ENCODE measurements at regions not wholly inside any gene's neighbourhood (a gene's known extent, or its start where the extent isn't known, plus 50 kb on each side); places are given as distances from the start of the nearest gene placed in this dataset.

DNA sequence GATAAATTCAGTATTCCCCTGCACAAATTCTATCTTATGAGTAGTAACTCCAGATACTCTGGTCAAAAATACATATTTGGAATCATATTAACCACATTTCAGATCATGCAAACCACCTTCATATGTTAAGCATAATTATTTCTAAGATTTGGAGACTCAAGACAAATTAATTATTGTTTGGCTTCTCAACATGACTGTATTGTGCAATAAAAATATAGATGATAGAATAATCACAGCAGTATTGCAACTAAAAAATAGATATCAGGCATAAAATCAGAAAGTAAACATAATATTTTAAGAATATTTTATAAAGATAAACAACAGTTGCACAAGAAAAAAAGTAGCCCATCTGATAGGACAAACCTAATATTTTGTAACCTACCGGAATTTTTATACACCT lies 1767.6 kb upstream of the NUDT12 start:
- ChIA-PET CTCF (no interaction called here), POLR2A (no interaction called here)
- no peak for TF ChIP-seq FEZF1 (tag by site-specific recombination; IDR thresholded peaks at IDR 0.05)
- no peak for TF ChIP-seq ZNF391 (tag by site-specific recombination; IDR thresholded peaks at IDR 0.05; ENCODE audit: borderline replicate concordance, low read depth)
- no peak for TF ChIP-seq ZNF629 (tag by site-specific recombination; IDR thresholded peaks at IDR 0.05)
- no peak for TF ChIP-seq ZNF433 (tag by site-specific recombination; IDR thresholded peaks at IDR 0.05; ENCODE audit: low read depth)
- TF ChIP-seq MZF1 (tag by site-specific recombination; IDR thresholded peaks at IDR 0.05; ENCODE audit: borderline replicate concordance) = no peak
- no peak for TF ChIP-seq OVOL3 (tag by site-specific recombination; IDR thresholded peaks at IDR 0.05)
- no peak for TF ChIP-seq IKZF3 (tag by site-specific recombination; IDR thresholded peaks at IDR 0.05)
- no peak for TF ChIP-seq ZNF112 (tag by site-specific recombination; IDR thresholded peaks at IDR 0.05)
- TF ChIP-seq, protein P1, sequence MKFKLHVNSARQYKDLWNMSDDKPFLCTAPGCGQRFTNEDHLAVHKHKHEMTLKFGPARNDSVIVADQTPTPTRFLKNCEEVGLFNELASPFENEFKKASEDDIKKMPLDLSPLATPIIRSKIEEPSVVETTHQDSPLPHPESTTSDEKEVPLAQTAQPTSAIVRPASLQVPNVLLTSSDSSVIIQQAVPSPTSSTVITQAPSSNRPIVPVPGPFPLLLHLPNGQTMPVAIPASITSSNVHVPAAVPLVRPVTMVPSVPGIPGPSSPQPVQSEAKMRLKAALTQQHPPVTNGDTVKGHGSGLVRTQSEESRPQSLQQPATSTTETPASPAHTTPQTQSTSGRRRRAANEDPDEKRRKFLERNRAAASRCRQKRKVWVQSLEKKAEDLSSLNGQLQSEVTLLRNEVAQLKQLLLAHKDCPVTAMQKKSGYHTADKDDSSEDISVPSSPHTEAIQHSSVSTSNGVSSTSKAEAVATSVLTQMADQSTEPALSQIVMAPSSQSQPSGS (tag by site-specific recombination; IDR thresholded peaks at IDR 0.05; ENCODE audit: low read depth) = no peak
- TF ChIP-seq ZNF416 (tag by site-specific recombination; IDR thresholded peaks at IDR 0.05) = no peak
- TF ChIP-seq, protein P2, sequence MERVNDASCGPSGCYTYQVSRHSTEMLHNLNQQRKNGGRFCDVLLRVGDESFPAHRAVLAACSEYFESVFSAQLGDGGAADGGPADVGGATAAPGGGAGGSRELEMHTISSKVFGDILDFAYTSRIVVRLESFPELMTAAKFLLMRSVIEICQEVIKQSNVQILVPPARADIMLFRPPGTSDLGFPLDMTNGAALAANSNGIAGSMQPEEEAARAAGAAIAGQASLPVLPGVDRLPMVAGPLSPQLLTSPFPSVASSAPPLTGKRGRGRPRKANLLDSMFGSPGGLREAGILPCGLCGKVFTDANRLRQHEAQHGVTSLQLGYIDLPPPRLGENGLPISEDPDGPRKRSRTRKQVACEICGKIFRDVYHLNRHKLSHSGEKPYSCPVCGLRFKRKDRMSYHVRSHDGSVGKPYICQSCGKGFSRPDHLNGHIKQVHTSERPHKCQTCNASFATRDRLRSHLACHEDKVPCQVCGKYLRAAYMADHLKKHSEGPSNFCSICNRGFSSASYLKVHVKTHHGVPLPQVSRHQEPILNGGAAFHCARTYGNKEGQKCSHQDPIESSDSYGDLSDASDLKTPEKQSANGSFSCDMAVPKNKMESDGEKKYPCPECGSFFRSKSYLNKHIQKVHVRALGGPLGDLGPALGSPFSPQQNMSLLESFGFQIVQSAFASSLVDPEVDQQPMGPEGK (tag by site-specific recombination; IDR thresholded peaks at IDR 0.05) = no peak
- no peak for TF ChIP-seq ZBTB10 (tag by site-specific recombination; IDR thresholded peaks at IDR 0.05)
- TF ChIP-seq, protein P3, sequence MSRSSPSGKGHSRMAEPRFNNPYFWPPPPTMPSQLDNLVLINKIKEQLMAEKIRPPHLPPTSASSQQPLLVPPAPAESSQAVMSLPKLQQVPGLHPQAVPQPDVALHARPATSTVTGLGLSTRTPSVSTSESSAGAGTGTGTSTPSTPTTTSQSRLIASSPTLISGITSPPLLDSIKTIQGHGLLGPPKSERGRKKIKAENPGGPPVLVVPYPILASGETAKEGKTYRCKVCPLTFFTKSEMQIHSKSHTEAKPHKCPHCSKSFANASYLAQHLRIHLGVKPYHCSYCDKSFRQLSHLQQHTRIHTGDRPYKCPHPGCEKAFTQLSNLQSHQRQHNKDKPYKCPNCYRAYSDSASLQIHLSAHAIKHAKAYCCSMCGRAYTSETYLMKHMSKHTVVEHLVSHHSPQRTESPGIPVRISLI (tag by site-specific recombination; IDR thresholded peaks at IDR 0.05) = no peak
- TF ChIP-seq ZNF544 (tag by site-specific recombination; IDR thresholded peaks at IDR 0.05) = no peak
- no peak for TF ChIP-seq ZNF19 (tag by site-specific recombination; IDR thresholded peaks at IDR 0.05; ENCODE audit: low read depth)
- no peak for TF ChIP-seq ZNF707 (tag by site-specific recombination; IDR thresholded peaks at IDR 0.05)
- Histone ChIP-seq H3K36me3 (ENCODE audit: control insufficient read depth in 2 of 2, insufficient read depth in 1 of 2, low read length in 2 of 2) (no peaks in the 10 kb centered on the region), H3K4me1 (ENCODE audit: control insufficient read depth, insufficient read depth, low read length) (no peaks in the 10 kb centered on the region), H3K4me3 (ENCODE audit: low read depth, low read length) (no peak overlapping the region), H3K9me3 (ENCODE audit: control insufficient read depth, insufficient read depth, low read depth, low read length) (no peaks in the 10 kb centered on the region), H3K27ac (ENCODE audit: extremely low read depth, low read depth, low read length) (no peak overlapping the region)

GRCh38 chr5:105304859-105305258 lies 1742.3 kb upstream of the NUDT12 start:
- H3K27ac ChIP-seq (ENCODE audit: extremely low read depth, low read depth, low read length) = no peak overlapping the region
- H3K9me3 ChIP-seq (ENCODE audit: control insufficient read depth, insufficient read depth, low read depth, low read length) = no peaks in the 10 kb centered on the region
- H3K4me3 ChIP-seq (ENCODE audit: low read depth, low read length) = no peak overlapping the region
- no peaks in the 10 kb centered on the region for H3K4me1 ChIP-seq (ENCODE audit: control insufficient read depth, insufficient read depth, low read length)
- POLR2A ChIA-PET = no interaction called here
- H3K36me3 ChIP-seq (ENCODE audit: control insufficient read depth in 2 of 2, insufficient read depth in 1 of 2, low read length in 2 of 2) = no peaks in the 10 kb centered on the region
- CTCF ChIA-PET = interaction anchor here (0.6 kb wide), 1 partner anchor 1715 kb away, joined by 4 read pairs; no protein-coding TSS in a partner anchor
- TF ChIP-seq HOXD13 (CRISPR knock-in tag; IDR thresholded peaks at IDR 0.05; ENCODE audit: borderline replicate concordance) (no peak), ZXDB (tag by site-specific recombination; IDR thresholded peaks at IDR 0.05) (no peak), ZNF274 (IDR thresholded peaks at IDR 0.05; ENCODE audit: low read length) (no peak), ZNF274 (tag by site-specific recombination; IDR thresholded peaks at IDR 0.05; ENCODE audit: borderline replicate concordance) (no peak), ZNF624 (tag by site-specific recombination; IDR thresholded peaks at IDR 0.05) (no peak), AEBP2 (tag by site-specific recombination; IDR thresholded peaks at IDR 0.05; ENCODE audit: borderline replicate concordance) (no peak), ZNF513 (tag by site-specific recombination; IDR thresholded peaks at IDR 0.05) (no peak), KLF8 (tag by site-specific recombination; IDR thresholded peaks at IDR 0.05) (no peak), TRIM28 (IDR thresholded peaks at IDR 0.05; ENCODE audit: borderline replicate concordance, low read length) (no peak), ZNF610 (tag by site-specific recombination; IDR thresholded peaks at IDR 0.05; ENCODE audit: borderline replicate concordance) (no peak), ZNF701 (tag by site-specific recombination; IDR thresholded peaks at IDR 0.05) (no peak)

Measured in HEK293 (cell line).